K562 (cell line): ENCODE measurements at regions not wholly inside any gene's neighbourhood (a gene's known extent, or its start where the extent isn't known, plus 50 kb on each side); places are given as distances from the start of the nearest gene placed in this dataset.

ENCODE experiments used
- ATAC-seq: fragments of 200-7000 bp; cut with Tn5 transposase; 3 replicates; pipeline ENCODE4 v1.9.1; 2020; ENCODE audit warnings: moderate library complexity
- BruUV-seq: library from RNA; stranded (reverse); fragments of 400-500 nt; replicated peaks from 2 replicates; lab custom pipeline; 2021; lab: Mats Ljungman, UMichigan
- CTCF ChIA-PET: fragments of 300-600 bp; formaldehyde crosslinking; extraction: SDS; loops from one replicate; lab custom pipeline; 2021; ENCODE audit warnings: low intra/inter-chr PET ratio; lab: Yijun Ruan, JAX
- POLR2A ChIA-PET: fragments of 300-600, 350-650 bp; sonication (Branson Sonifier 250); formaldehyde crosslinking; extraction: SDS; loops from one replicate; lab custom pipeline; 2021; ENCODE audit warnings: antibody characterized with exemption, inconsistent platforms; lab: Yijun Ruan, JAX
- DNase-seq, 4 experiments: peaks; one replicate each; pipeline versions ENCODE4 v3.0.0 to v3.0.0-alpha.2; 2011 to 2018; ENCODE audit warnings: low spot score in 3 of 4, mixed read lengths in 3 of 4; ENCODE audit errors: extremely low read depth in 1 of 4
- FAIRE-seq: peaks from 2 replicates; lab custom pipeline; 2011; peaks lifted over from hg19 to GRCh38; lab: Jason Lieb, UNC
- H2AFZ ChIP-seq: 2 replicates; pipeline ENCODE4 v1.6.0; 2011; ENCODE audit warnings: low read depth, low read length, control low read depth, inconsistent platforms
- H3K27ac ChIP-seq: fragments of 200-600 bp; 3 replicates; pipeline ENCODE4 v1.8.0; 2011; ENCODE audit warnings: low read depth, mild to moderate bottlenecking, control low read depth, inconsistent platforms, low read length, moderate library complexity, mixed read lengths; ENCODE audit errors: extremely low read depth
- H3K27me3 ChIP-seq, 2 experiments: fragments of 300-600 bp in 1 of 2; 2 replicates in 1 of 2; 3 replicates in 1 of 2; pipeline versions ENCODE4 v1.6.0 to v1.8.0; 2011; ENCODE audit warnings: inconsistent platforms in 2 of 2, low read length in 2 of 2, mild to moderate bottlenecking in 1 of 2, mixed read lengths in 1 of 2, moderate library complexity in 1 of 2; ENCODE audit not compliant: control insufficient read depth in 2 of 2, insufficient read depth in 2 of 2
- H3K36me3 ChIP-seq: fragments of 300-600 bp; 3 replicates; pipeline ENCODE4 v1.8.0; 2011; ENCODE audit warnings: mild to moderate bottlenecking, low read length, inconsistent platforms; ENCODE audit not compliant: control insufficient read depth, insufficient read depth
- H3K4me1 ChIP-seq, 2 experiments: fragments of 200-600 bp in 1 of 2; replicated peaks in 1 of 2; 2 replicates in 1 of 2; 3 replicates in 1 of 2; pipeline versions ENCODE4 v1.5.1 to v1.8.0; 2011; ENCODE audit warnings: inconsistent platforms in 2 of 2, low read length in 2 of 2, mild to moderate bottlenecking in 1 of 2, mixed read lengths in 1 of 2, moderate library complexity in 1 of 2; ENCODE audit not compliant: control insufficient read depth in 2 of 2, insufficient read depth in 2 of 2
- H3K4me2 ChIP-seq: 2 replicates; pipeline ENCODE4 v1.6.1; 2011; ENCODE audit warnings: low read length, control low read depth, inconsistent platforms, mixed read lengths; ENCODE audit not compliant: insufficient read depth
- H3K4me3 ChIP-seq: fragments of 200-600 bp; sonication (generic), shearing (Covaris generic); 2 replicates; pipeline ENCODE4 v1.5.1; 2016; ENCODE audit warnings: control low read depth, inconsistent platforms
- H3K79me2 ChIP-seq: fragments of 200-600 bp; 3 replicates; pipeline ENCODE4 v1.8.0; 2011; ENCODE audit warnings: low read length, inconsistent platforms; ENCODE audit not compliant: control insufficient read depth, insufficient read depth
- H3K9ac ChIP-seq, 2 experiments: 2 replicates each; pipeline versions ENCODE4 v1.6.0 to v1.6.1; 2011; ENCODE audit warnings: low read depth in 2 of 2, low read length in 2 of 2, control low read depth in 1 of 2, inconsistent platforms in 1 of 2, mild to moderate bottlenecking in 1 of 2, mixed read lengths in 1 of 2; ENCODE audit not compliant: insufficient read depth in 1 of 2
- H3K9me1 ChIP-seq: one replicate; pipeline ENCODE4 v1.6.0; 2011; ENCODE audit warnings: inconsistent platforms, mild to moderate bottlenecking, low read length, moderate library complexity; ENCODE audit not compliant: control insufficient read depth, insufficient read depth
- H3K9me3 ChIP-seq: replicated peaks from 2 replicates; pipeline ENCODE4 v1.5.1; 2011; ENCODE audit warnings: low read depth, low read length, inconsistent platforms; ENCODE audit not compliant: control insufficient read depth, insufficient read depth
- H4K20me1 ChIP-seq: replicated peaks from 2 replicates; pipeline ENCODE4 v1.6.1; 2011; ENCODE audit warnings: low read length, inconsistent platforms, mixed read lengths; ENCODE audit not compliant: control insufficient read depth, insufficient read depth
- CBFB ChIP-seq: sonication (generic); formaldehyde crosslinking; IDR thresholded peaks from 2 replicates; pipeline ENCODE4 v1.4.0; 2020; ENCODE audit warnings: mild to moderate bottlenecking, missing genetic modification reagents
- CHCHD3 ChIP-seq: fragments of 250-450 bp; sonication (Bioruptor Pico); IDR thresholded peaks from 2 replicates; pipeline ENCODE4 v2.1.2; 2022; ENCODE audit warnings: mild to moderate bottlenecking
- DEAF1 ChIP-seq: fragments of 450-650 bp; formaldehyde crosslinking; IDR thresholded peaks from 2 replicates; pipeline ENCODE4 v1.4.0; 2020; ENCODE audit warnings: mild to moderate bottlenecking, moderate library complexity
- ETS2 ChIP-seq: IDR thresholded peaks from 2 replicates; pipeline ENCODE4 v1.6.1; 2016; ENCODE audit warnings: borderline replicate concordance, missing genetic modification characterization, mild to moderate bottlenecking, moderate library complexity, missing compliant biosample characterization; ENCODE audit not compliant: poor library complexity, severe bottlenecking
- FUS ChIP-seq: fragments of 200-400 bp; formaldehyde crosslinking; optimal IDR thresholded peaks from 2 replicates; pipeline ENCODE3; 2017; ENCODE audit warnings: low read depth, low read length
- HOMEZ ChIP-seq: fragments of 250-450 bp; sonication (Bioruptor Pico); IDR thresholded peaks from 2 replicates; pipeline ENCODE4 v1.4.0; 2020; ENCODE audit warnings: mild to moderate bottlenecking, moderate library complexity
- POLR2G ChIP-seq: fragments of 200-400 bp; formaldehyde crosslinking; IDR thresholded peaks from 2 replicates; pipeline ENCODE4 v1.6.1; 2017; ENCODE audit warnings: low read depth, mild to moderate bottlenecking, antibody characterized with exemption, low read length, moderate library complexity
- RBM14 ChIP-seq: fragments of 200-400 bp; formaldehyde crosslinking; IDR thresholded peaks from 2 replicates; pipeline ENCODE4 v1.6.1; 2018; ENCODE audit warnings: low read depth, mild to moderate bottlenecking, low read length, moderate library complexity, borderline replicate concordance; ENCODE audit not compliant: insufficient read depth
- RFX7 ChIP-seq: fragments of 250-450 bp; sonication (Bioruptor Pico); IDR thresholded peaks from 2 replicates; pipeline ENCODE4 v1.5.1; 2021; ENCODE audit warnings: mild to moderate bottlenecking
- TAF1 ChIP-seq: IDR thresholded peaks from 2 replicates; pipeline ENCODE4 v1.6.1; 2011; ENCODE audit warnings: mild to moderate bottlenecking, low read length, moderate library complexity; ENCODE audit not compliant: insufficient read depth, control insufficient read depth, severe bottlenecking; ENCODE audit errors: extremely low read depth
- TARDBP ChIP-seq: fragments of 450-650 bp; IDR thresholded peaks from 2 replicates; pipeline ENCODE4 v1.6.1; 2016
- TEAD2 ChIP-seq: fragments of 450-650 bp; IDR thresholded peaks from 2 replicates; pipeline ENCODE4 v1.6.1; 2016; ENCODE audit warnings: missing genetic modification characterization, control low read depth, missing compliant biosample characterization
- THRB ChIP-seq: fragments of 450-650 bp; formaldehyde crosslinking; conservative IDR thresholded peaks from 2 replicates; pipeline ENCODE4 v1.4.0; 2022; ENCODE audit warnings: mild to moderate bottlenecking, missing genetic modification characterization
- WGBS: fragments of 100-300 bp; shearing (Covaris generic); methylation state at CpG from one replicate; pipeline ENCODE4 v1.1.6; 2016; ENCODE audit warnings: low coverage, mixed read lengths; ENCODE audit not compliant: insufficient coverage; ENCODE audit errors: missing lambda C conversion rate; 5-methylcytosine and 5-hydroxymethylcytosine counted together
- in situ Hi-C: fragments of 300-500 bp; cut with MboI; formaldehyde crosslinking; loops from 4 replicates; pipeline ENCODE4 v1.15.0; 2018; ENCODE audit warnings: inconsistent platforms, mixed read lengths
- intact Hi-C: fragments of 100-400 bp; cut with micrococcal nuclease; formaldehyde crosslinking; loops from 2 replicates; pipeline ENCODE4 v1.14.2; 2022
- TF ChIP-seq, protein P1 (sequence below): fragments of 250-450 bp; sonication (Bioruptor Pico); IDR thresholded peaks from 2 replicates; pipeline ENCODE4 v1.8.0; 2022; ENCODE audit warnings: moderate library complexity, mild to moderate bottlenecking, inconsistent platforms

DNA sequence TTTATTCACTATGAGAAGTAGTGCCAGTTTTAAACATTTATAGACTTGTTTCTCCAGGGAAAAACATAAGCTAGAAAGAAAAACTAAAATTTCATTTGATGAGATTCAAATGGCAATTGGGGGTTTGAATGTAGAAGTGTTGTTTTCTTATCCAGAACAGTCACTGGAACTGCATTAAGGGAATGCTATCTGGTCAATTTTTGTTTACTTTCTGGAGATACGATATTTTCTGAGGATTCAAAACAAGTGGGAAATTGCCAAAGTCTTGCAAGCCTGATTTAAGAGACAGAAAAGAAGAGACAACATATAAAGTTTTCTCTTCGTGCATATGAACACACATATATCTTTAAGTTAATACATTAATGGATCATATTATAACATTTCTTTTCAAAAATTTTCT lies 118.4 kb downstream of the NXNL2 start:
- no peak for DNase-seq
- H4K20me1 ChIP-seq, result no peaks in the 10 kb centered on the region
- ChIA-PET CTCF (no interaction called here), POLR2A (no interaction called here)
- TF ChIP-seq CBFB (CRISPR knock-in tag) (no peak), THRB (CRISPR knock-in tag) (no peak), TARDBP (no peak), RBM14 (no peak), ETS2 (tag) (no peak), CHCHD3 (CRISPR knock-in tag) (no peak), TAF1 (no peak), POLR2G (no peak), DEAF1 (CRISPR knock-in tag) (no peak), RFX7 (CRISPR knock-in tag) (no peak), FUS (no peak), TEAD2 (tag) (no peak), HOMEZ (CRISPR knock-in tag) (no peak)
- TF ChIP-seq, protein P1, sequence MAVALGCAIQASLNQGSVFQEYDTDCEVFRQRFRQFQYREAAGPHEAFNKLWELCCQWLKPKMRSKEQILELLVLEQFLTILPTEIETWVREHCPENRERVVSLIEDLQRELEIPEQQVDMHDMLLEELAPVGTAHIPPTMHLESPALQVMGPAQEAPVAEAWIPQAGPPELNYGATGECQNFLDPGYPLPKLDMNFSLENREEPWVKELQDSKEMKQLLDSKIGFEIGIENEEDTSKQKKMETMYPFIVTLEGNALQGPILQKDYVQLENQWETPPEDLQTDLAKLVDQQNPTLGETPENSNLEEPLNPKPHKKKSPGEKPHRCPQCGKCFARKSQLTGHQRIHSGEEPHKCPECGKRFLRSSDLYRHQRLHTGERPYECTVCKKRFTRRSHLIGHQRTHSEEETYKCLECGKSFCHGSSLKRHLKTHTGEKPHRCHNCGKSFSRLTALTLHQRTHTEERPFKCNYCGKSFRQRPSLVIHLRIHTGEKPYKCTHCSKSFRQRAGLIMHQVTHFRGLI (CRISPR knock-in tag), result no peak
- TF ChIP-seq, all 486 proteins: peak for 0
- no TSS peak for BruUV-seq
- intact Hi-C loops (loop anchor here (10.0 kb wide), 1 partner anchor 59 kb away; no protein-coding TSS in a partner anchor), in situ Hi-C loops (no loop called here)
- no peaks in the 10 kb centered on the region for H3K36me3 ChIP-seq
- H3K4me3 ChIP-seq, result no peak overlapping the region
- no peak overlapping the region for H2AFZ ChIP-seq
- H3K27ac ChIP-seq, result no peak overlapping the region
- 0% methylated on average over 2 of the region's 2 CpGs for WGBS
- no peaks in the 10 kb centered on the region for H3K27me3 ChIP-seq
- H3K9me1 ChIP-seq, result no peaks in the 10 kb centered on the region
- peaks cover 0 to 4% of the 10 kb centered on the region in 2 experiments; a peak in 3 of 5 replicates for H3K4me1 ChIP-seq
- FAIRE-seq, result no peak
- ATAC-seq, result no peak
- H3K4me2 ChIP-seq, result no peak overlapping the region
- H3K79me2 ChIP-seq, result no peaks in the 10 kb centered on the region
- H3K9ac ChIP-seq, result no peak overlapping the region
- H3K9me3 ChIP-seq, result no peaks in the 10 kb centered on the region
